ENCODE measurements at regions not wholly inside any gene's neighbourhood (a gene's known extent, or its start where the extent isn't known, plus 50 kb on each side); places are given as distances from the start of the nearest gene placed in this dataset.
A peak's percentile ranks its signal among the peaks of the same experiment; 100 is the strongest.

DNA sequence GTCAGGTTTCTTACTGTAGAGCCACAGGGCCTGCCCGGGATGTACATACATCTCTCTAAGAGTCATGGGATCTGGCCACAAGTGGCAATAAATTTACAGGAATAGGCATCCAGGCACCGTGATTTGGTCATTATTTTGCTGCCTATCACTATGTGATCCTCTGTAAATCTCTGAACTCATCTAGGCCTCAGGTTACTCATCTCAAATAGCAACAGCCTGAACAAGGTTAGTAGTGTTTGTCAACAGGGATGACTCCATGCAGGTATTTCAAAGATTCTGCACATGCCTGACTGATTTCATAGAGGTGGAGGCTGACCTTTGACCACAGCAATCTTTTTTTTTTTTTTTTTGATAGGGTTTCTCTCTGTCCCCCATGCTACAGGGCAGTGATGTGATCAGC is 88.8 kb upstream of the TBL1XR1 start (continued):
- TF ChIP-seq, protein P1, sequence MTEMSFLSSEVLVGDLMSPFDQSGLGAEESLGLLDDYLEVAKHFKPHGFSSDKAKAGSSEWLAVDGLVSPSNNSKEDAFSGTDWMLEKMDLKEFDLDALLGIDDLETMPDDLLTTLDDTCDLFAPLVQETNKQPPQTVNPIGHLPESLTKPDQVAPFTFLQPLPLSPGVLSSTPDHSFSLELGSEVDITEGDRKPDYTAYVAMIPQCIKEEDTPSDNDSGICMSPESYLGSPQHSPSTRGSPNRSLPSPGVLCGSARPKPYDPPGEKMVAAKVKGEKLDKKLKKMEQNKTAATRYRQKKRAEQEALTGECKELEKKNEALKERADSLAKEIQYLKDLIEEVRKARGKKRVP (CRISPR knock-in tag; IDR thresholded peaks at IDR 0.05): peak in 1 of 2 experiments; percentile 72; a peak in 2 of 4 replicates
- no peak for TF ChIP-seq ZEB1 (IDR thresholded peaks at IDR 0.05; ENCODE audit: insufficient replicate concordance, low read depth)
- peak; percentile 83; the same call in 1 of the 2 replicates for TF ChIP-seq FOXK1 (CRISPR knock-in tag; IDR thresholded peaks at IDR 0.05; ENCODE audit: borderline replicate concordance, low read depth)
- TF ChIP-seq TEAD3 (CRISPR knock-in tag; optimal IDR thresholded peaks at IDR 0.05; ENCODE audit: borderline replicate concordance): peak; percentile 79
- peak; percentile 56; the same call in 1 of the 2 replicates for TF ChIP-seq ATF7 (IDR thresholded peaks at IDR 0.05)
- TF ChIP-seq ATF7 (CRISPR knock-in tag; IDR thresholded peaks at IDR 0.05): no peak
- peak; percentile 85 for TF ChIP-seq FOXP1 (IDR thresholded peaks at IDR 0.05)
- peak; percentile 86 for TF ChIP-seq FOXP1 (CRISPR knock-in tag; IDR thresholded peaks at IDR 0.05)
- TF ChIP-seq RXRB (CRISPR knock-in tag; IDR thresholded peaks at IDR 0.05; ENCODE audit: borderline replicate concordance): peak; percentile 46; the same call in 1 of the 2 replicates
- peak; percentile 75 for TF ChIP-seq FOXK2 (IDR thresholded peaks at IDR 0.05)
- TF ChIP-seq, protein P2, sequence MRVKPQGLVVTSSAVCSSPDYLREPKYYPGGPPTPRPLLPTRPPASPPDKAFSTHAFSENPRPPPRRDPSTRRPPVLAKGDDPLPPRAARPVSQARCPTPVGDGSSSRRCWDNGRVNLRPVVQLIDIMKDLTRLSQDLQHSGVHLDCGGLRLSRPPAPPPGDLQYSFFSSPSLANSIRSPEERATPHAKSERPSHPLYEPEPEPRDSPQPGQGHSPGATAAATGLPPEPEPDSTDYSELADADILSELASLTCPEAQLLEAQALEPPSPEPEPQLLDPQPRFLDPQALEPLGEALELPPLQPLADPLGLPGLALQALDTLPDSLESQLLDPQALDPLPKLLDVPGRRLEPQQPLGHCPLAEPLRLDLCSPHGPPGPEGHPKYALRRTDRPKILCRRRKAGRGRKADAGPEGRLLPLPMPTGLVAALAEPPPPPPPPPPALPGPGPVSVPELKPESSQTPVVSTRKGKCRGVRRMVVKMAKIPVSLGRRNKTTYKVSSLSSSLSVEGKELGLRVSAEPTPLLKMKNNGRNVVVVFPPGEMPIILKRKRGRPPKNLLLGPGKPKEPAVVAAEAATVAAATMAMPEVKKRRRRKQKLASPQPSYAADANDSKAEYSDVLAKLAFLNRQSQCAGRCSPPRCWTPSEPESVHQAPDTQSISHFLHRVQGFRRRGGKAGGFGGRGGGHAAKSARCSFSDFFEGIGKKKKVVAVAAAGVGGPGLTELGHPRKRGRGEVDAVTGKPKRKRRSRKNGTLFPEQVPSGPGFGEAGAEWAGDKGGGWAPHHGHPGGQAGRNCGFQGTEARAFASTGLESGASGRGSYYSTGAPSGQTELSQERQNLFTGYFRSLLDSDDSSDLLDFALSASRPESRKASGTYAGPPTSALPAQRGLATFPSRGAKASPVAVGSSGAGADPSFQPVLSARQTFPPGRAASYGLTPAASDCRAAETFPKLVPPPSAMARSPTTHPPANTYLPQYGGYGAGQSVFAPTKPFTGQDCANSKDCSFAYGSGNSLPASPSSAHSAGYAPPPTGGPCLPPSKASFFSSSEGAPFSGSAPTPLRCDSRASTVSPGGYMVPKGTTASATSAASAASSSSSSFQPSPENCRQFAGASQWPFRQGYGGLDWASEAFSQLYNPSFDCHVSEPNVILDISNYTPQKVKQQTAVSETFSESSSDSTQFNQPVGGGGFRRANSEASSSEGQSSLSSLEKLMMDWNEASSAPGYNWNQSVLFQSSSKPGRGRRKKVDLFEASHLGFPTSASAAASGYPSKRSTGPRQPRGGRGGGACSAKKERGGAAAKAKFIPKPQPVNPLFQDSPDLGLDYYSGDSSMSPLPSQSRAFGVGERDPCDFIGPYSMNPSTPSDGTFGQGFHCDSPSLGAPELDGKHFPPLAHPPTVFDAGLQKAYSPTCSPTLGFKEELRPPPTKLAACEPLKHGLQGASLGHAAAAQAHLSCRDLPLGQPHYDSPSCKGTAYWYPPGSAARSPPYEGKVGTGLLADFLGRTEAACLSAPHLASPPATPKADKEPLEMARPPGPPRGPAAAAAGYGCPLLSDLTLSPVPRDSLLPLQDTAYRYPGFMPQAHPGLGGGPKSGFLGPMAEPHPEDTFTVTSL (CRISPR knock-in tag; IDR thresholded peaks at IDR 0.05; ENCODE audit: borderline replicate concordance): peak; percentile 14; the same call in 1 of the 2 replicates
- peak; percentile 70 for TF ChIP-seq NCOA2 (CRISPR knock-in tag; IDR thresholded peaks at IDR 0.05)
- TF ChIP-seq SOX5 (CRISPR knock-in tag; IDR thresholded peaks at IDR 0.05; ENCODE audit: borderline replicate concordance): peak; percentile 66; the same call in 1 of the 2 replicates
- TF ChIP-seq, protein P3, sequence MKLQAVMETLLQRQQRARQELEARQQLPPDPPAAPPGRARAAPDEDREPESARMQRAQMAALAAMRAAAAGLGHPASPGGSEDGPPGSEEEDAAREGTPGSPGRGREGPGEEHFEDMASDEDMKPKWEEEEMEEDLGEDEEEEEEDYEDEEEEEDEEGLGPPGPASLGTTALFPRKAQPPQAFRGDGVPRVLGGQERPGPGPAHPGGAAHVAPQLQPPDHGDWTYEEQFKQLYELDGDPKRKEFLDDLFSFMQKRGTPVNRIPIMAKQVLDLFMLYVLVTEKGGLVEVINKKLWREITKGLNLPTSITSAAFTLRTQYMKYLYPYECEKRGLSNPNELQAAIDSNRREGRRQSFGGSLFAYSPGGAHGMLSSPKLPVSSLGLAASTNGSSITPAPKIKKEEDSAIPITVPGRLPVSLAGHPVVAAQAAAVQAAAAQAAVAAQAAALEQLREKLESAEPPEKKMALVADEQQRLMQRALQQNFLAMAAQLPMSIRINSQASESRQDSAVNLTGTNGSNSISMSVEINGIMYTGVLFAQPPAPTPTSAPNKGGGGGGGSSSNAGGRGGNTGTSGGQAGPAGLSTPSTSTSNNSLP (IDR thresholded peaks at IDR 0.05; ENCODE audit: low read depth, low read length): peak; percentile 87
- TF ChIP-seq FOSL2 (CRISPR knock-in tag; IDR thresholded peaks at IDR 0.05): peak; percentile 86
- TF ChIP-seq ZNF354B (CRISPR knock-in tag; IDR thresholded peaks at IDR 0.05): no peak
- TF ChIP-seq, protein P4, sequence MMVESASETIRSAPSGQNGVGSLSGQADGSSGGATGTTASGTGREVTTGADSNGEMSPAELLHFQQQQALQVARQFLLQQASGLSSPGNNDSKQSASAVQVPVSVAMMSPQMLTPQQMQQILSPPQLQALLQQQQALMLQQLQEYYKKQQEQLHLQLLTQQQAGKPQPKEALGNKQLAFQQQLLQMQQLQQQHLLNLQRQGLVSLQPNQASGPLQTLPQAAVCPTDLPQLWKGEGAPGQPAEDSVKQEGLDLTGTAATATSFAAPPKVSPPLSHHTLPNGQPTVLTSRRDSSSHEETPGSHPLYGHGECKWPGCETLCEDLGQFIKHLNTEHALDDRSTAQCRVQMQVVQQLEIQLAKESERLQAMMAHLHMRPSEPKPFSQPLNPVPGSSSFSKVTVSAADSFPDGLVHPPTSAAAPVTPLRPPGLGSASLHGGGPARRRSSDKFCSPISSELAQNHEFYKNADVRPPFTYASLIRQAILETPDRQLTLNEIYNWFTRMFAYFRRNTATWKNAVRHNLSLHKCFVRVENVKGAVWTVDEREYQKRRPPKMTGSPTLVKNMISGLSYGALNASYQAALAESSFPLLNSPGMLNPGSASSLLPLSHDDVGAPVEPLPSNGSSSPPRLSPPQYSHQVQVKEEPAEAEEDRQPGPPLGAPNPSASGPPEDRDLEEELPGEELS (CRISPR knock-in tag; IDR thresholded peaks at IDR 0.05): peak; percentile 80
- no peak for TF ChIP-seq ZFP36 (IDR thresholded peaks at IDR 0.05; ENCODE audit: borderline replicate concordance, low read depth, low read length, partially characterized antibody)
- TF ChIP-seq ZNF839 (CRISPR knock-in tag; IDR thresholded peaks at IDR 0.05; ENCODE audit: borderline replicate concordance): no peak
- TF ChIP-seq HDAC2 (CRISPR knock-in tag; IDR thresholded peaks at IDR 0.05): 0 out of 2 replicates have a peak, but pooled peaks have one; percentile 27
- 0 out of 2 replicates have a peak, but pooled peaks have one; percentile 5 for TF ChIP-seq SMC3 (IDR thresholded peaks at IDR 0.05; ENCODE audit: low read length)
- peak; percentile 82 for TF ChIP-seq BHLHE40 (IDR thresholded peaks at IDR 0.05; ENCODE audit: low read length)
- peak; percentile 19; the same call in 1 of the 2 replicates for TF ChIP-seq CEBPB (IDR thresholded peaks at IDR 0.05; ENCODE audit: borderline replicate concordance, low read depth, low read length)
